ENCODE measurements at regions not wholly inside any gene's neighbourhood (a gene's known extent, or its start where the extent isn't known, plus 50 kb on each side); places are given as distances from the start of the nearest gene placed in this dataset.
A peak's percentile ranks its signal among the peaks of the same experiment; 100 is the strongest.

DNA sequence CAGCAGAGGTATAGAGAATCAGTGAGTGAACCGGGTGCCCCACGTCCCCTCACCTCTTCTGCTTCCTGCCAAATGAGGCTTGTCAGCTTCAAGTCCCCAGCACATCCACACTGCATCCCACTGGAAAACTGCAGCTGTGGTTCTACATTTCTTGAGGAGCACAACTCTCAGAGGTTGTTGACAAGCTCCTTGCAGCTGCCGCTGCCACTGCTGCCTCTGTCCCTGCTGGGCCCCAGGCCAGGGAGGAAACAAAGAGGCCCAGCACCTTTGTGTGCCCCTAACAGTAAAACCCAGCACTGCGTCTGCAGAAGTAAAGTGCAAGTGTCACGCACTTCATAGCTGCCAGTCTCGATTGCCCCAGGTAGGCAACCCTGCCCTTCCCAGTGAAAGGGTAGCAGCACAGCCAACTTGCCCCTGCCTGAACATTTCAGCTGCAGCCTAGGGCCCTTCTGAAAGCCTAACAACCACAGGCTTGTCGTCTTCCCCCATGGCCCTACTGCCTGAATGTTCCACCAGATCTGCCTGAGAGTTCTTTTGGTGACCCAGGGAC is 1162.1 kb upstream of the USP15 start:
- TF ChIP-seq RAD21 (conservative IDR thresholded peaks at IDR 0.05) (no peak), POLR2AphosphoS5 (IDR thresholded peaks at IDR 0.05) (no peak), EZH2 (IDR thresholded peaks at IDR 0.05; ENCODE audit: borderline replicate concordance, insufficient read depth, low read length, poor library complexity, severe bottlenecking) (no peak), SMC3 (conservative IDR thresholded peaks at IDR 0.05; ENCODE audit: poor library complexity) (no peak), MXI1 (conservative IDR thresholded peaks at IDR 0.05; ENCODE audit: poor library complexity, severe bottlenecking) (no peak)
- TF ChIP-seq, protein P1, sequence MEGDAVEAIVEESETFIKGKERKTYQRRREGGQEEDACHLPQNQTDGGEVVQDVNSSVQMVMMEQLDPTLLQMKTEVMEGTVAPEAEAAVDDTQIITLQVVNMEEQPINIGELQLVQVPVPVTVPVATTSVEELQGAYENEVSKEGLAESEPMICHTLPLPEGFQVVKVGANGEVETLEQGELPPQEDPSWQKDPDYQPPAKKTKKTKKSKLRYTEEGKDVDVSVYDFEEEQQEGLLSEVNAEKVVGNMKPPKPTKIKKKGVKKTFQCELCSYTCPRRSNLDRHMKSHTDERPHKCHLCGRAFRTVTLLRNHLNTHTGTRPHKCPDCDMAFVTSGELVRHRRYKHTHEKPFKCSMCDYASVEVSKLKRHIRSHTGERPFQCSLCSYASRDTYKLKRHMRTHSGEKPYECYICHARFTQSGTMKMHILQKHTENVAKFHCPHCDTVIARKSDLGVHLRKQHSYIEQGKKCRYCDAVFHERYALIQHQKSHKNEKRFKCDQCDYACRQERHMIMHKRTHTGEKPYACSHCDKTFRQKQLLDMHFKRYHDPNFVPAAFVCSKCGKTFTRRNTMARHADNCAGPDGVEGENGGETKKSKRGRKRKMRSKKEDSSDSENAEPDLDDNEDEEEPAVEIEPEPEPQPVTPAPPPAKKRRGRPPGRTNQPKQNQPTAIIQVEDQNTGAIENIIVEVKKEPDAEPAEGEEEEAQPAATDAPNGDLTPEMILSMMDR (IDR thresholded peaks at IDR 0.05; ENCODE audit: poor library complexity, severe bottlenecking): no peak
- no peak overlapping the region for H3K9ac ChIP-seq (ENCODE audit: low read length)
- no peak overlapping the region for H2AFZ ChIP-seq (ENCODE audit: low read depth, low read length)
- H4K20me1 ChIP-seq (ENCODE audit: insufficient read depth): no peaks in the 10 kb centered on the region
- no peaks in the 10 kb centered on the region for H3F3A ChIP-seq (ENCODE audit: insufficient read depth, low read length, poor library complexity, severe bottlenecking)
- H3K4me3 ChIP-seq (ENCODE audit: low read length): no peak overlapping the region
- H3K9me3 ChIP-seq (ENCODE audit: low read length): no peaks in the 10 kb centered on the region
- no peaks in the 10 kb centered on the region for H3K27me3 ChIP-seq (ENCODE audit: insufficient read depth, low read depth, low read length)
- no peaks in the 10 kb centered on the region for H3K79me2 ChIP-seq (replicated peaks; ENCODE audit: insufficient read depth, low read length)
- H3K27ac ChIP-seq (ENCODE audit: low read length): no peak overlapping the region
- no peak overlapping the region for H3K4me2 ChIP-seq (ENCODE audit: low read length)
- H3K36me3 ChIP-seq (ENCODE audit: insufficient read depth, low read length): no peaks in the 10 kb centered on the region
- H3K9me2 ChIP-seq (ENCODE audit: insufficient read depth, low read length): no peaks in the 10 kb centered on the region

DNA sequence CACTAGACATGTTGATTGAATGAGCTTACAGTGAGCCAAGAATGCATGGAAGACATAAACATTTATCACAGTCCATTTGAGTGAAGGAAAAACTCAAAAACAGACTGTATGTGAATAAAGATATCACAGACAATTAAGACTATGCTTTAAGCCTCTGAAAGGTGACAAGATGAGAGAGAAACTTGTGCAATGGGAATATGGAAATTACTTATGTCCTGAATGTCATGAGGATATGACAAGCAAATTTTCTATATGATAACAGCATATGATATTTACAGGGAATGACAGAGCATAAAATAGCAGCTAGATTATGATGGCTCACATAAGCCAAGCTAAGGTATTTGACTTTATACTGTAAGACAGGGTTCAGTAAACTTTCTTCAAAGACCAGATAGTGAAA is 1153.1 kb upstream of the USP15 start:
- no peak overlapping the region for H3K4me3 ChIP-seq (ENCODE audit: low read length)
- no peak overlapping the region for H3K27ac ChIP-seq (ENCODE audit: low read length)
- no peak overlapping the region for H3K4me2 ChIP-seq (ENCODE audit: low read length)
- no peak overlapping the region for H3K9ac ChIP-seq (ENCODE audit: low read length)
- H3K9me3 ChIP-seq (ENCODE audit: low read length): no peaks in the 10 kb centered on the region
- no peaks in the 10 kb centered on the region for H4K20me1 ChIP-seq (ENCODE audit: insufficient read depth)
- peaks cover 11% of the 10 kb centered on the region for H3F3A ChIP-seq (ENCODE audit: insufficient read depth, low read length, poor library complexity, severe bottlenecking)
- TF ChIP-seq POLR2AphosphoS5 (IDR thresholded peaks at IDR 0.05) (peak; percentile 79), RAD21 (conservative IDR thresholded peaks at IDR 0.05) (peak; percentile 12), SMC3 (conservative IDR thresholded peaks at IDR 0.05; ENCODE audit: poor library complexity) (no peak), EZH2 (IDR thresholded peaks at IDR 0.05; ENCODE audit: borderline replicate concordance, insufficient read depth, low read length, poor library complexity, severe bottlenecking) (no peak), EP300 (conservative IDR thresholded peaks at IDR 0.05; ENCODE audit: poor library complexity, severe bottlenecking) (peak; percentile 95)
- TF ChIP-seq, protein P2, sequence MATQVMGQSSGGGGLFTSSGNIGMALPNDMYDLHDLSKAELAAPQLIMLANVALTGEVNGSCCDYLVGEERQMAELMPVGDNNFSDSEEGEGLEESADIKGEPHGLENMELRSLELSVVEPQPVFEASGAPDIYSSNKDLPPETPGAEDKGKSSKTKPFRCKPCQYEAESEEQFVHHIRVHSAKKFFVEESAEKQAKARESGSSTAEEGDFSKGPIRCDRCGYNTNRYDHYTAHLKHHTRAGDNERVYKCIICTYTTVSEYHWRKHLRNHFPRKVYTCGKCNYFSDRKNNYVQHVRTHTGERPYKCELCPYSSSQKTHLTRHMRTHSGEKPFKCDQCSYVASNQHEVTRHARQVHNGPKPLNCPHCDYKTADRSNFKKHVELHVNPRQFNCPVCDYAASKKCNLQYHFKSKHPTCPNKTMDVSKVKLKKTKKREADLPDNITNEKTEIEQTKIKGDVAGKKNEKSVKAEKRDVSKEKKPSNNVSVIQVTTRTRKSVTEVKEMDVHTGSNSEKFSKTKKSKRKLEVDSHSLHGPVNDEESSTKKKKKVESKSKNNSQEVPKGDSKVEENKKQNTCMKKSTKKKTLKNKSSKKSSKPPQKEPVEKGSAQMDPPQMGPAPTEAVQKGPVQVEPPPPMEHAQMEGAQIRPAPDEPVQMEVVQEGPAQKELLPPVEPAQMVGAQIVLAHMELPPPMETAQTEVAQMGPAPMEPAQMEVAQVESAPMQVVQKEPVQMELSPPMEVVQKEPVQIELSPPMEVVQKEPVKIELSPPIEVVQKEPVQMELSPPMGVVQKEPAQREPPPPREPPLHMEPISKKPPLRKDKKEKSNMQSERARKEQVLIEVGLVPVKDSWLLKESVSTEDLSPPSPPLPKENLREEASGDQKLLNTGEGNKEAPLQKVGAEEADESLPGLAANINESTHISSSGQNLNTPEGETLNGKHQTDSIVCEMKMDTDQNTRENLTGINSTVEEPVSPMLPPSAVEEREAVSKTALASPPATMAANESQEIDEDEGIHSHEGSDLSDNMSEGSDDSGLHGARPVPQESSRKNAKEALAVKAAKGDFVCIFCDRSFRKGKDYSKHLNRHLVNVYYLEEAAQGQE (IDR thresholded peaks at IDR 0.05; ENCODE audit: borderline replicate concordance): peak; percentile 94
- H3K9me2 ChIP-seq (ENCODE audit: insufficient read depth, low read length): no peaks in the 10 kb centered on the region
- H3K79me2 ChIP-seq (replicated peaks; ENCODE audit: insufficient read depth, low read length): no peaks in the 10 kb centered on the region
- no peak overlapping the region for H2AFZ ChIP-seq (ENCODE audit: low read depth, low read length)
- H3K27me3 ChIP-seq (ENCODE audit: insufficient read depth, low read depth, low read length): no peaks in the 10 kb centered on the region
- no peaks in the 10 kb centered on the region for H3K36me3 ChIP-seq (ENCODE audit: insufficient read depth, low read length)

Data from neural cell (in vitro differentiated cells).